ENCODE measurements at regions not wholly inside any gene's neighbourhood (a gene's known extent, or its start where the extent isn't known, plus 50 kb on each side); places are given as distances from the start of the nearest gene placed in this dataset.

- CTCF ChIA-PET: no interaction called here
- POLR2A ChIA-PET: no interaction called here
These were observed 239.8 kb upstream of the SALL1 start for GRCh38 chr16:51390877-51391276.

DNA sequence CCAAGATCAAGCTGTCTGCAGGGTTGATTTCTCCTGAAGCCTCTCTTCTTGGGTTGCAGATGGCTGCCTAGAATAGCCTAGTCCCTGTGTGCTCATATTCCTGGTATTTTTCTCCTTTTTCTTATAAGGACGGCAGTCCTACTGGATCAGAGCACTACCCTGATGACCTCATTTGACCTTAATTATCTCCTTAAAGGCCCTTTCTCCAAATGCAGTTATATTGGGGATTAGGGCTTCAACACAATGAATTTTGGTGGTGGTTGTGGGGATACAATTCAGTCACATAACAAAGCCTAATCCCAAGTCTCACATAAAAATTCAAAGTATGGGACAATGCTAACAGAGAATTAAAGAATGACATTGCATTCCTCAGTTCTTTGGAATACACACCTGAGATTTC, 238.8 kb upstream of the SALL1 start:
- WGBS (ENCODE audit: insufficient coverage): 100% methylated on average over 1 of the region's 1 CpG
- Histone ChIP-seq H3K4me1 (ENCODE audit: control extremely low read depth in 1 of 4, control insufficient read depth in 4 of 4, insufficient read depth in 4 of 4, low read length in 3 of 4) (no peaks in the 10 kb centered on the region), H3K4me3 (ENCODE audit: control insufficient read depth in 1 of 7, extremely low read depth in 1 of 7, insufficient read depth in 4 of 7, low read depth in 2 of 7, low read length in 6 of 7) (no peak overlapping the region), H3K27ac (ENCODE audit: insufficient read depth in 1 of 2, low read depth in 1 of 2, low read length in 2 of 2, poor library complexity in 1 of 2, severe bottlenecking in 2 of 2) (no peak overlapping the region), H3K36me3 (ENCODE audit: control insufficient read depth in 4 of 4, insufficient read depth in 4 of 4, low read length in 3 of 4) (no peaks in the 10 kb centered on the region), H3K9me3 (ENCODE audit: control extremely low read depth in 1 of 5, control insufficient read depth in 4 of 5, insufficient read depth in 2 of 5, low read depth in 1 of 5, low read length in 4 of 5) (no peaks in the 10 kb centered on the region), H3K27me3 (replicated peaks in 2 of 5; ENCODE audit: control insufficient read depth in 4 of 5, insufficient read depth in 5 of 5, low read length in 4 of 5) (peaks cover 0 to 4% (median 0%) of the 10 kb centered on the region in 5 experiments)
- CTCF ChIA-PET: no interaction called here
- DNase-seq: no peak
- POLR2A ChIA-PET: no interaction called here

More at GRCh38 chr16:51390877-51391276, 239.8 kb upstream of the SALL1 start:
- Histone ChIP-seq H3K9me3 (ENCODE audit: control extremely low read depth in 1 of 5, control insufficient read depth in 4 of 5, insufficient read depth in 2 of 5, low read depth in 1 of 5, low read length in 4 of 5) (no peaks in the 10 kb centered on the region), H3K36me3 (ENCODE audit: control insufficient read depth in 4 of 4, insufficient read depth in 4 of 4, low read length in 3 of 4) (no peaks in the 10 kb centered on the region), H3K4me1 (ENCODE audit: control extremely low read depth in 1 of 4, control insufficient read depth in 4 of 4, insufficient read depth in 4 of 4, low read length in 3 of 4) (no peaks in the 10 kb centered on the region), H3K27ac (ENCODE audit: insufficient read depth in 1 of 2, low read depth in 1 of 2, low read length in 2 of 2, poor library complexity in 1 of 2, severe bottlenecking in 2 of 2) (no peak overlapping the region), H3K27me3 (replicated peaks in 2 of 5; ENCODE audit: control insufficient read depth in 4 of 5, insufficient read depth in 5 of 5, low read length in 4 of 5) (peaks cover 0 to 4% (median 0%) of the 10 kb centered on the region in 5 experiments), H3K4me3 (ENCODE audit: control insufficient read depth in 1 of 7, extremely low read depth in 1 of 7, insufficient read depth in 4 of 7, low read depth in 2 of 7, low read length in 6 of 7) (no peak overlapping the region)
- WGBS (ENCODE audit: insufficient coverage): 57% methylated on average over 2 of the region's 3 CpGs
- DNase-seq: no peak

GRCh38 chr16:51388516-51388951, 237.5 kb upstream of the SALL1 start:
- POLR2A ChIA-PET: no interaction called here
- Histone ChIP-seq H3K4me3 (ENCODE audit: control insufficient read depth in 1 of 7, extremely low read depth in 1 of 7, insufficient read depth in 4 of 7, low read depth in 2 of 7, low read length in 6 of 7) (no peak overlapping the region), H3K4me1 (ENCODE audit: control extremely low read depth in 1 of 4, control insufficient read depth in 4 of 4, insufficient read depth in 4 of 4, low read length in 3 of 4) (no peaks in the 10 kb centered on the region), H3K27me3 (replicated peaks in 2 of 5; ENCODE audit: control insufficient read depth in 4 of 5, insufficient read depth in 5 of 5, low read length in 4 of 5) (peaks cover 0 to 4% (median 0%) of the 10 kb centered on the region in 5 experiments), H3K27ac (ENCODE audit: insufficient read depth in 1 of 2, low read depth in 1 of 2, low read length in 2 of 2, poor library complexity in 1 of 2, severe bottlenecking in 2 of 2) (no peak overlapping the region), H3K36me3 (ENCODE audit: control insufficient read depth in 4 of 4, insufficient read depth in 4 of 4, low read length in 3 of 4) (no peaks in the 10 kb centered on the region), H3K9me3 (ENCODE audit: control extremely low read depth in 1 of 5, control insufficient read depth in 4 of 5, insufficient read depth in 2 of 5, low read depth in 1 of 5, low read length in 4 of 5) (no peaks in the 10 kb centered on the region)
- WGBS (ENCODE audit: insufficient coverage): 82% methylated on average over 6 of the region's 6 CpGs
- DNase-seq: no peak
- CTCF ChIA-PET: no interaction called here

- CTCF ChIA-PET: no interaction called here
- Histone ChIP-seq H3K36me3 (ENCODE audit: control insufficient read depth in 4 of 4, insufficient read depth in 4 of 4, low read length in 3 of 4) (no peaks in the 10 kb centered on the region), H3K27me3 (replicated peaks in 2 of 5; ENCODE audit: control insufficient read depth in 4 of 5, insufficient read depth in 5 of 5, low read length in 4 of 5) (no peaks in the 10 kb centered on the region), H3K27ac (ENCODE audit: insufficient read depth in 1 of 2, low read depth in 1 of 2, low read length in 2 of 2, poor library complexity in 1 of 2, severe bottlenecking in 2 of 2) (no peak overlapping the region), H3K9me3 (ENCODE audit: control extremely low read depth in 1 of 5, control insufficient read depth in 4 of 5, insufficient read depth in 2 of 5, low read depth in 1 of 5, low read length in 4 of 5) (no peaks in the 10 kb centered on the region), H3K4me3 (ENCODE audit: control insufficient read depth in 1 of 7, extremely low read depth in 1 of 7, insufficient read depth in 4 of 7, low read depth in 2 of 7, low read length in 6 of 7) (no peak overlapping the region), H3K4me1 (ENCODE audit: control extremely low read depth in 1 of 4, control insufficient read depth in 4 of 4, insufficient read depth in 4 of 4, low read length in 3 of 4) (no peaks in the 10 kb centered on the region)
- POLR2A ChIA-PET: no interaction called here
- WGBS (ENCODE audit: insufficient coverage): 62% methylated on average over 3 of the region's 3 CpGs
- no peak for DNase-seq
These were observed 232.8 kb upstream of the SALL1 start for GRCh38 chr16:51383909-51384308.

DNA sequence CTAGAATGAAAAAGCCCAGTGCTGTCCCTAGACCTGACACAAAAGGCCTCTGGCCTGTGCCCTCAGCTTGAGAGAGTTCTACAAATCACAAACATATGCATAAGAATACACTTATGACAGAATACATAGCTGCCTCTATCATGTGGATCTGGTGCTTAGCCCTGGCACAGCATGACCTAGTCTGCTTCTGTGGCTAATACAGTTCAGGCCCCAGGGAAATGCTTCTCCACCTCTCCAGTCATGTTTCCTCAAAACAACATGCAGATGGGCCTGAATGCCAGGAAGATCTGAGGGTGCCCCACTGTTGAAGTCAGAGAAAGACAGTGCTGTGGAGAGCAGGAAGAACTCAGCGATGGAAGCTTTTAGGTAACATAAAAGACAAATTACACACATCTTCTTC, 231.9 kb upstream of the SALL1 start:
- Histone ChIP-seq H3K27me3 (replicated peaks in 2 of 5; ENCODE audit: control insufficient read depth in 4 of 5, insufficient read depth in 5 of 5, low read length in 4 of 5) (no peaks in the 10 kb centered on the region), H3K9me3 (ENCODE audit: control extremely low read depth in 1 of 5, control insufficient read depth in 4 of 5, insufficient read depth in 2 of 5, low read depth in 1 of 5, low read length in 4 of 5) (no peaks in the 10 kb centered on the region), H3K27ac (ENCODE audit: insufficient read depth in 1 of 2, low read depth in 1 of 2, low read length in 2 of 2, poor library complexity in 1 of 2, severe bottlenecking in 2 of 2) (no peak overlapping the region), H3K4me3 (ENCODE audit: control insufficient read depth in 1 of 7, extremely low read depth in 1 of 7, insufficient read depth in 4 of 7, low read depth in 2 of 7, low read length in 6 of 7) (no peak overlapping the region), H3K36me3 (ENCODE audit: control insufficient read depth in 4 of 4, insufficient read depth in 4 of 4, low read length in 3 of 4) (no peaks in the 10 kb centered on the region), H3K4me1 (ENCODE audit: control extremely low read depth in 1 of 4, control insufficient read depth in 4 of 4, insufficient read depth in 4 of 4, low read length in 3 of 4) (no peaks in the 10 kb centered on the region)
- POLR2A ChIA-PET: no interaction called here
- CTCF ChIA-PET: no interaction called here
- DNase-seq: no peak
- 80% methylated on average over 1 of the region's 1 CpG for WGBS (ENCODE audit: insufficient coverage)

DNA sequence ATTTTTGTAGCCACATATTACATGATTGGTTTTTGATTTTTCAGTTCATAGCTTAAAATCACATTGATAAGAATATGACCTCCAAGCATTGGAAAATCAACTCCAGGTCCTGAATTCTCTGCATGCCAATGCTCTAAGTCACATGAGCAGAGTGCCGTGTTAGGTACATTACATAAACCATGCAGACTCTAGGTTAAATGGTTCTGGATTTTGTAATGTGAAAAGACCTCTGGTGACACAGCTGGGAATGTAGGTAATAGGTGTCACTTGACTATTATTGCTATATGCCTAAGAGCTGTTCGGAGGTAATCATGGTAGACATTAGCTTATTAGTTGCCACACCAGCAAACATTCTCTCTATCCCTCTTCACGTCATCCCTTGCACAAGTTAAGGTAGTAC, 231.1 kb upstream of the SALL1 start:
- H3K36me3 ChIP-seq (ENCODE audit: control insufficient read depth in 4 of 4, insufficient read depth in 4 of 4, low read length in 3 of 4): no peaks in the 10 kb centered on the region
- POLR2A ChIA-PET: no interaction called here
- no peaks in the 10 kb centered on the region for H3K27me3 ChIP-seq (replicated peaks in 2 of 5; ENCODE audit: control insufficient read depth in 4 of 5, insufficient read depth in 5 of 5, low read length in 4 of 5)
- H3K4me3 ChIP-seq (ENCODE audit: control insufficient read depth in 1 of 7, extremely low read depth in 1 of 7, insufficient read depth in 4 of 7, low read depth in 2 of 7, low read length in 6 of 7): no peak overlapping the region
- no peaks in the 10 kb centered on the region for H3K4me1 ChIP-seq (ENCODE audit: control extremely low read depth in 1 of 4, control insufficient read depth in 4 of 4, insufficient read depth in 4 of 4, low read length in 3 of 4)
- DNase-seq: no peak
- WGBS (ENCODE audit: insufficient coverage): 100% methylated on average over 1 of the region's 3 CpGs
- H3K9me3 ChIP-seq (ENCODE audit: control extremely low read depth in 1 of 5, control insufficient read depth in 4 of 5, insufficient read depth in 2 of 5, low read depth in 1 of 5, low read length in 4 of 5): no peaks in the 10 kb centered on the region
- H3K27ac ChIP-seq (ENCODE audit: insufficient read depth in 1 of 2, low read depth in 1 of 2, low read length in 2 of 2, poor library complexity in 1 of 2, severe bottlenecking in 2 of 2): no peak overlapping the region
- CTCF ChIA-PET: no interaction called here

DNA sequence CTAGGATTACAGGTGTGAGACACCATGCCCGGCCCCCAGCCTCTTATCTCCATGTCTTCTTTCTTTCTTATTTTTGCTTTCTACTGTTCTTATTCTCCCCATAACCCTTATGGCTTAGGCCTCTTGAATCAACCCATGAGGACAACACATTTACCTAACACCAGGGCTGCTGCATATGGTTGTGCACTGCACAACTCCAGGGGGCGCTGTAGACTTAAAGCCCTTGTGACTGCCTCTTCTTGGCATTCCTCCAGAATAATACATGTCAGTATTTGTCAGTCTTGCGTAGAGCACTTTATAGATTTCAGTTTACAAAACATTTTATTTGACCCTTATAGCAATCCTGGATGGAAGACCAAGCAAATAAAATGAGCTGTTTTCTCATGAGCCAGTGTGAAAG, 225.0 kb upstream of the SALL1 start:
- Histone ChIP-seq H3K4me1 (ENCODE audit: control extremely low read depth in 1 of 4, control insufficient read depth in 4 of 4, insufficient read depth in 4 of 4, low read length in 3 of 4) (no peaks in the 10 kb centered on the region), H3K27ac (ENCODE audit: insufficient read depth in 1 of 2, low read depth in 1 of 2, low read length in 2 of 2, poor library complexity in 1 of 2, severe bottlenecking in 2 of 2) (no peak overlapping the region), H3K4me3 (ENCODE audit: control insufficient read depth in 1 of 7, extremely low read depth in 1 of 7, insufficient read depth in 4 of 7, low read depth in 2 of 7, low read length in 6 of 7) (no peak overlapping the region), H3K36me3 (ENCODE audit: control insufficient read depth in 4 of 4, insufficient read depth in 4 of 4, low read length in 3 of 4) (no peaks in the 10 kb centered on the region), H3K9me3 (ENCODE audit: control extremely low read depth in 1 of 5, control insufficient read depth in 4 of 5, insufficient read depth in 2 of 5, low read depth in 1 of 5, low read length in 4 of 5) (peaks cover 0 to under 1% (median 0%) of the 10 kb centered on the region in 5 experiments), H3K27me3 (replicated peaks in 2 of 5; ENCODE audit: control insufficient read depth in 4 of 5, insufficient read depth in 5 of 5, low read length in 4 of 5) (no peaks in the 10 kb centered on the region)
- no peak for DNase-seq
- 88% methylated on average over 3 of the region's 3 CpGs for WGBS (ENCODE audit: insufficient coverage)
- POLR2A ChIA-PET: no interaction called here
- CTCF ChIA-PET: no interaction called here

Data from common myeloid progenitor, CD34-positive (primary cell).